RWPE2 (cell line): ENCODE measurements at regions not wholly inside any gene's neighbourhood (a gene's known extent, or its start where the extent isn't known, plus 50 kb on each side); places are given as distances from the start of the nearest gene placed in this dataset.

ENCODE experiments used
- ATAC-seq: fragments of 200-7000 bp; cut with Tn5 transposase; 3 replicates; pipeline ENCODE4 v1.9.1; 2021; ENCODE audit warnings: low read depth
- DNase-seq: peaks from one replicate; pipeline ENCODE4 v3.0.0-alpha.2; 2020; ENCODE audit warnings: low spot score
- H3K27ac ChIP-seq: fragments of 450-650 bp; 2 replicates; pipeline ENCODE4 v1.5.1; 2017; ENCODE audit warnings: mild to moderate bottlenecking; ENCODE audit not compliant: poor library complexity, severe bottlenecking
- H3K27me3 ChIP-seq: fragments of 250-450 bp; sonication (Bioruptor Pico); 2 replicates; pipeline ENCODE4 v1.5.1; 2021; ENCODE audit warnings: mild to moderate bottlenecking, moderate library complexity; ENCODE audit not compliant: insufficient read depth, poor library complexity, severe bottlenecking
- H3K36me3 ChIP-seq: fragments of 250-450 bp; sonication (Bioruptor Pico); 2 replicates; pipeline ENCODE4 v1.5.1; 2020; ENCODE audit warnings: low read depth, mild to moderate bottlenecking, moderate library complexity
- H3K4me1 ChIP-seq: fragments of 250-450 bp; sonication (Bioruptor Pico); 2 replicates; pipeline ENCODE4 v1.5.1; 2021; ENCODE audit warnings: mild to moderate bottlenecking, moderate library complexity; ENCODE audit not compliant: insufficient read depth, poor library complexity, severe bottlenecking
- H3K4me3 ChIP-seq: fragments of 250-450 bp; sonication (Bioruptor Pico); 2 replicates; pipeline ENCODE4 v1.5.1; 2021; ENCODE audit warnings: mild to moderate bottlenecking, moderate library complexity; ENCODE audit not compliant: severe bottlenecking
- H3K9me3 ChIP-seq: fragments of 250-450 bp; sonication (Bioruptor Pico); 2 replicates; pipeline ENCODE4 v1.5.1; 2021; ENCODE audit warnings: mild to moderate bottlenecking, moderate library complexity; ENCODE audit not compliant: severe bottlenecking
- CTCF ChIP-seq: fragments of 450-650 bp; IDR thresholded peaks from one replicate; pipeline ENCODE4 v1.5.1; 2017; ENCODE audit warnings: mild to moderate bottlenecking, moderate library complexity; ENCODE audit not compliant: poor library complexity, severe bottlenecking

GRCh38 chr6:87949194-87949593 is 98.4 kb upstream of the SPACA1 start:
- no peak for TF ChIP-seq CTCF
- Histone ChIP-seq H3K27ac (no peak overlapping the region), H3K4me3 (no peak overlapping the region), H3K9me3 (no peaks in the 10 kb centered on the region), H3K36me3 (no peaks in the 10 kb centered on the region), H3K27me3 (no peaks in the 10 kb centered on the region), H3K4me1 (peaks cover 24% of the 10 kb centered on the region)
- ATAC-seq (no peak), DNase-seq (no peak)

- no peak for TF ChIP-seq CTCF
- no peak for DNase-seq
- Histone ChIP-seq H3K36me3 (no peaks in the 10 kb centered on the region), H3K27ac (no peak overlapping the region), H3K4me3 (no peak overlapping the region), H3K27me3 (no peaks in the 10 kb centered on the region), H3K9me3 (no peaks in the 10 kb centered on the region), H3K4me1 (peaks cover 24% of the 10 kb centered on the region)
- ATAC-seq, result no peak
Measured at GRCh38 chr6:87946669-87947068, 101.0 kb upstream of the SPACA1 start.

GRCh38 chr6:87945966-87946365 is 101.7 kb upstream of the SPACA1 start:
- DNase-seq (no peak), ATAC-seq (peak; percentile 26; the same call in 2 of the 3 replicates)
- H3K36me3 ChIP-seq, result no peaks in the 10 kb centered on the region
- no peak overlapping the region for H3K27ac ChIP-seq
- H3K9me3 ChIP-seq, result no peaks in the 10 kb centered on the region
- H3K4me3 ChIP-seq, result no peak overlapping the region
- H3K4me1 ChIP-seq, result peaks cover 24% of the 10 kb centered on the region
- TF ChIP-seq CTCF, result no peak
- H3K27me3 ChIP-seq, result no peaks in the 10 kb centered on the region

- no peak overlapping the region for H3K4me3 ChIP-seq
- H3K36me3 ChIP-seq, result no peaks in the 10 kb centered on the region
- H3K27ac ChIP-seq, result peak overlapping the region; percentile 18
- ATAC-seq (no peak), DNase-seq (no peak)
- TF ChIP-seq CTCF, result no peak
- H3K27me3 ChIP-seq, result no peaks in the 10 kb centered on the region
- no peaks in the 10 kb centered on the region for H3K9me3 ChIP-seq
- peaks cover 24% of the 10 kb centered on the region for H3K4me1 ChIP-seq
Measured at GRCh38 chr6:87945181-87945580, 102.5 kb upstream of the SPACA1 start.

- DNase-seq (peak; percentile 85), ATAC-seq (peak; percentile 99)
- Histone ChIP-seq H3K36me3 (no peaks in the 10 kb centered on the region), H3K27ac (peak overlapping the region; percentile 18), H3K27me3 (no peaks in the 10 kb centered on the region), H3K4me1 (peaks cover 24% of the 10 kb centered on the region), H3K4me3 (no peak overlapping the region), H3K9me3 (no peaks in the 10 kb centered on the region)
- TF ChIP-seq CTCF, result peak; percentile 56
Measured at GRCh38 chr6:87944541-87944954, 103.1 kb upstream of the SPACA1 start.
